GM19193 (cell line): ENCODE measurements at regions not wholly inside any gene's neighbourhood (a gene's known extent, or its start where the extent isn't known, plus 50 kb on each side); places are given as distances from the start of the nearest gene placed in this dataset.

Experiments used
- POLR2A ChIP-seq: IDR thresholded peaks from 4 replicates; pipeline ENCODE4 v1.6.1; 2011; ENCODE audit not compliant: insufficient read depth, insufficient read length; ENCODE audit errors: extremely low read depth

- no peak for TF ChIP-seq POLR2A
Measured at GRCh38 chr7:106374437-106374836, 89.7 kb upstream of the NAMPT start.

GRCh38 chr7:106372595-106373318 is 88.0 kb upstream of the NAMPT start:
- no peak for TF ChIP-seq POLR2A

- no peak for TF ChIP-seq POLR2A
Measured at GRCh38 chr7:106372126-106372525, 87.3 kb upstream of the NAMPT start.

- no peak for TF ChIP-seq POLR2A
Measured at GRCh38 chr7:106371629-106372028, 86.8 kb upstream of the NAMPT start.

- TF ChIP-seq POLR2A, result no peak
Measured at GRCh38 chr7:106370542-106370941, 85.8 kb upstream of the NAMPT start.

- TF ChIP-seq POLR2A, result no peak
Measured at GRCh38 chr7:106369816-106370215, 85.0 kb upstream of the NAMPT start.

GRCh38 chr7:106369352-106369751 is 84.6 kb upstream of the NAMPT start:
- TF ChIP-seq POLR2A, result no peak

- TF ChIP-seq POLR2A, result no peak
Measured at GRCh38 chr7:106367664-106368063, 82.9 kb upstream of the NAMPT start.

GRCh38 chr7:106367018-106367420 is 82.2 kb upstream of the NAMPT start:
- TF ChIP-seq POLR2A, result no peak

GRCh38 chr7:106365252-106366005 is 80.6 kb upstream of the NAMPT start:
- TF ChIP-seq POLR2A, result no peak

GRCh38 chr7:106358103-106358663 is 73.4 kb upstream of the NAMPT start:
- TF ChIP-seq POLR2A, result no peak

GRCh38 chr7:106357675-106358074 is 72.9 kb upstream of the NAMPT start:
- no peak for TF ChIP-seq POLR2A

GRCh38 chr7:106354822-106355221 is 70.0 kb upstream of the NAMPT start:
- TF ChIP-seq POLR2A, result no peak

- no peak for TF ChIP-seq POLR2A
Measured at GRCh38 chr7:106353944-106354343, 69.2 kb upstream of the NAMPT start.

- TF ChIP-seq POLR2A, result no peak
Measured at GRCh38 chr7:106348231-106348630, 63.4 kb upstream of the NAMPT start.
